Ecto neural progenitor cell (in vitro differentiated cells): ENCODE measurements at regions not wholly inside any gene's neighbourhood (a gene's known extent, or its start where the extent isn't known, plus 50 kb on each side); places are given as distances from the start of the nearest gene placed in this dataset.

Experiments
- DNase-seq: peaks from one replicate; pipeline ENCODE4 v3.0.0-alpha.2; 2018; ENCODE audit warnings: low spot score

GRCh38 chr5:2249026-2249425 lies 366.3 kb upstream of the IRX4 start:
- no peak for DNase-seq

- no peak for DNase-seq
These were observed 359.8 kb upstream of the IRX4 start for GRCh38 chr5:2242539-2242938.

- DNase-seq, result no peak
These were observed 359.1 kb upstream of the IRX4 start for GRCh38 chr5:2241842-2242241.

- no peak for DNase-seq
These were observed 357.6 kb upstream of the IRX4 start for GRCh38 chr5:2240118-2240904.

- no peak for DNase-seq
These were observed 356.6 kb upstream of the IRX4 start for GRCh38 chr5:2239201-2239910.

- no peak for DNase-seq
These were observed 356.0 kb upstream of the IRX4 start for GRCh38 chr5:2238732-2239131.

- no peak for DNase-seq
These were observed 344.7 kb upstream of the IRX4 start for GRCh38 chr5:2227433-2227832.

- no peak for DNase-seq
These were observed 342.0 kb upstream of the IRX4 start for GRCh38 chr5:2224689-2225088.

GRCh38 chr5:2223303-2223702 lies 340.6 kb upstream of the IRX4 start:
- no peak for DNase-seq

- DNase-seq, result no peak
These were observed 339.7 kb upstream of the IRX4 start for GRCh38 chr5:2222246-2222992.

- DNase-seq, result peak; percentile 20
These were observed 338.7 kb upstream of the IRX4 start for GRCh38 chr5:2221450-2221849.

GRCh38 chr5:2220741-2221140 lies 338.0 kb upstream of the IRX4 start:
- DNase-seq, result peak; percentile 12

GRCh38 chr5:2219149-2219776 lies 336.5 kb upstream of the IRX4 start:
- DNase-seq, result peak; percentile 13

- DNase-seq, result peak; percentile 16
These were observed 334.5 kb upstream of the IRX4 start for GRCh38 chr5:2217219-2217618.

GRCh38 chr5:2214910-2215590 lies 332.3 kb upstream of the IRX4 start:
- DNase-seq, result peak; percentile 34

- peak; percentile 18 for DNase-seq
These were observed 330.5 kb upstream of the IRX4 start for GRCh38 chr5:2213121-2213730.

GRCh38 chr5:2212481-2212880 lies 329.8 kb upstream of the IRX4 start:
- DNase-seq, result peak; percentile 34

GRCh38 chr5:2208239-2208544 lies 325.5 kb upstream of the IRX4 start:
- no peak for DNase-seq

- peak; percentile 85 for DNase-seq
These were observed 324.9 kb upstream of the IRX4 start for GRCh38 chr5:2207416-2208238.

GRCh38 chr5:2207109-2207399 lies 324.3 kb upstream of the IRX4 start:
- DNase-seq, result no peak
